ENCODE measurements at regions not wholly inside any gene's neighbourhood (a gene's known extent, or its start where the extent isn't known, plus 50 kb on each side); places are given as distances from the start of the nearest gene placed in this dataset.
"Not testable (repeated sequence)": the region's sequence is repeated elsewhere in the genome, so short reads cannot be mapped to it uniquely, and the experiment has no call there.

GRCh38 chr19:28726533-28727479 is 486.1 kb downstream of the UQCRFS1 start:
- DNase-seq = peak in 1 of 2 experiments; percentile 4

- no peak for DNase-seq
These were observed 494.0 kb downstream of the UQCRFS1 start for GRCh38 chr19:28718909-28719308.

GRCh38 chr19:28715157-28715556 is 497.8 kb downstream of the UQCRFS1 start:
- DNase-seq = no peak

GRCh38 chr19:28711411-28711810 is 501.5 kb downstream of the UQCRFS1 start:
- no peak for DNase-seq

- no peak for DNase-seq
These were observed 502.7 kb downstream of the UQCRFS1 start for GRCh38 chr19:28710278-28710677.

- DNase-seq = no peak
These were observed 506.3 kb downstream of the UQCRFS1 start for GRCh38 chr19:28706693-28707092.

GRCh38 chr19:28705008-28705407 is 507.9 kb downstream of the UQCRFS1 start:
- no peak for DNase-seq

GRCh38 chr19:28703400-28703956 is 509.5 kb downstream of the UQCRFS1 start:
- DNase-seq = no peak

GRCh38 chr19:28701491-28701890 is 511.5 kb downstream of the UQCRFS1 start:
- no peak for DNase-seq

GRCh38 chr19:28700176-28700575 is 512.8 kb downstream of the UQCRFS1 start:
- no peak for DNase-seq

GRCh38 chr19:28697308-28697707 is 515.6 kb downstream of the UQCRFS1 start:
- no peak for DNase-seq

GRCh38 chr19:28694812-28695211 is 518.1 kb downstream of the UQCRFS1 start:
- no peak for DNase-seq

- DNase-seq = no peak
These were observed 521.3 kb downstream of the UQCRFS1 start for GRCh38 chr19:28691683-28692082.

- not testable (repeated sequence) for DNase-seq
These were observed 523.5 kb downstream of the UQCRFS1 start for GRCh38 chr19:28689464-28689863.

GRCh38 chr19:28687296-28687695 is 525.7 kb downstream of the UQCRFS1 start:
- DNase-seq = no peak

GRCh38 chr19:28686756-28687155 is 526.2 kb downstream of the UQCRFS1 start:
- no peak for DNase-seq

GRCh38 chr19:28685802-28686201 is 527.1 kb downstream of the UQCRFS1 start:
- DNase-seq = no peak

GRCh38 chr19:28685077-28685476 is 527.9 kb downstream of the UQCRFS1 start:
- not testable (repeated sequence) for DNase-seq

GRCh38 chr19:28680111-28680510 is 532.8 kb downstream of the UQCRFS1 start:
- no peak for DNase-seq

- no peak for DNase-seq
These were observed 542.1 kb downstream of the UQCRFS1 start for GRCh38 chr19:28670836-28671235.

GRCh38 chr19:28669804-28670203 is 543.1 kb downstream of the UQCRFS1 start:
- DNase-seq = no peak

GRCh38 chr19:28667348-28667977 is 545.5 kb downstream of the UQCRFS1 start:
- DNase-seq = no peak

- DNase-seq = no peak
These were observed 547.2 kb downstream of the UQCRFS1 start for GRCh38 chr19:28665748-28666147.

- no peak for DNase-seq
These were observed 556.3 kb downstream of the UQCRFS1 start for GRCh38 chr19:28656644-28657043.
